ENCODE measurements at regions not wholly inside any gene's neighbourhood (a gene's known extent, or its start where the extent isn't known, plus 50 kb on each side); places are given as distances from the start of the nearest gene placed in this dataset.
"Not testable (repeated sequence)": the region's sequence is repeated elsewhere in the genome, so short reads cannot be mapped to it uniquely, and the experiment has no call there.

- DNase-seq: no peak
- WGBS, 4 donors: 61 to 69% (median 64%) methylated on average over 5 of the region's 5 CpGs
- intact Hi-C loops (cut with DNase I): no loop called here
- no peak overlapping the region for H3K27ac ChIP-seq
- no peaks in the 10 kb centered on the region for H3K27me3 ChIP-seq
- H3K9me3 ChIP-seq: peaks cover 0 to 12% (median 0%) of the 10 kb centered on the region in 12 donors
- ATAC-seq: no peak
- no peak overlapping the region for H3K4me3 ChIP-seq
- TF ChIP-seq POLR2A (IDR thresholded peaks at IDR 0.05) (no peak), CTCF (IDR thresholded peaks at IDR 0.05) (no peak)
- no peaks in the 10 kb centered on the region for H3K36me3 ChIP-seq
- no peaks in the 10 kb centered on the region for H3K4me1 ChIP-seq
These were observed 77.7 kb upstream of the EEF2KMT start for GRCh38 chr16:5175266-5175665.

- 1 to 6% (median 5%) methylated on average over 6 of the region's 6 CpGs for WGBS, 4 donors
- no peak overlapping the region for H3K4me3 ChIP-seq
- H3K4me1 ChIP-seq: no peaks in the 10 kb centered on the region
- no peak for ATAC-seq
- TF ChIP-seq CTCF (IDR thresholded peaks at IDR 0.05): no peak
- no peak for TF ChIP-seq POLR2A (IDR thresholded peaks at IDR 0.05)
- H3K27me3 ChIP-seq: peaks cover 0 to 22% (median 3%) of the 10 kb centered on the region in 9 donors
- no peak overlapping the region for H3K27ac ChIP-seq
- H3K36me3 ChIP-seq: no peaks in the 10 kb centered on the region
- intact Hi-C loops (cut with DNase I): no loop called here
- peaks cover 0 to 14% (median 0%) of the 10 kb centered on the region in 12 donors for H3K9me3 ChIP-seq
- DNase-seq: no peak
These were observed 68.9 kb upstream of the EEF2KMT start for GRCh38 chr16:5166486-5166885.

- H3K9me3 ChIP-seq: peaks cover 0 to 18% (median 0%) of the 10 kb centered on the region in 12 donors
- H3K4me1 ChIP-seq; DNase-seq; H3K36me3 ChIP-seq; intact Hi-C loops (cut with DNase I); H3K27ac ChIP-seq; H3K4me3 ChIP-seq; ATAC-seq: not testable (repeated sequence)
- WGBS, 4 donors: 50 to 89% (median 81%) methylated on average over 1 of the region's 1 CpG
- H3K27me3 ChIP-seq: peaks cover 0 to 22% (median 3%) of the 10 kb centered on the region in 9 donors
These were observed 67.8 kb upstream of the EEF2KMT start for GRCh38 chr16:5165429-5165828.

- Histone ChIP-seq H3K9me3 (peaks cover 0 to 18% (median 0%) of the 10 kb centered on the region in 12 donors), H3K27me3 (peaks cover 0 to 19% (median 3%) of the 10 kb centered on the region in 9 donors)
- H3K27ac ChIP-seq; ATAC-seq; H3K4me1 ChIP-seq; H3K36me3 ChIP-seq; DNase-seq; H3K4me3 ChIP-seq; intact Hi-C loops (cut with DNase I): not testable (repeated sequence)
- WGBS, 4 donors: 83 to 92% (median 87%) methylated on average over 5 of the region's 5 CpGs
These were observed 65.2 kb upstream of the EEF2KMT start for GRCh38 chr16:5162801-5163200.

- intact Hi-C loops (cut with DNase I); H3K27ac ChIP-seq; DNase-seq; ATAC-seq; H3K4me3 ChIP-seq; H3K4me1 ChIP-seq; H3K36me3 ChIP-seq: not testable (repeated sequence)
- WGBS, 4 donors: 91 to 93% (median 92%) methylated on average over 6 of the region's 6 CpGs
- H3K27me3 ChIP-seq: peaks cover 0 to 11% (median 0%) of the 10 kb centered on the region in 9 donors
- peaks cover 0 to 18% (median 0%) of the 10 kb centered on the region in 12 donors for H3K9me3 ChIP-seq
These were observed 64.3 kb upstream of the EEF2KMT start for GRCh38 chr16:5161888-5162287.

GRCh38 chr16:5160010-5160409, 62.4 kb upstream of the EEF2KMT start:
- 66 to 71% (median 69%) methylated on average over 4 of the region's 4 CpGs for WGBS, 4 donors
- intact Hi-C loops (cut with DNase I); DNase-seq: not testable (repeated sequence)

GRCh38 chr16:5159537-5159936, 61.9 kb upstream of the EEF2KMT start:
- WGBS, 4 donors: 50 to 53% (median 51%) methylated on average over 5 of the region's 5 CpGs
- H3K9me3 ChIP-seq: peaks cover 0 to 18% (median 0%) of the 10 kb centered on the region in 12 donors
- H3K4me3 ChIP-seq; DNase-seq; intact Hi-C loops (cut with DNase I); H3K27me3 ChIP-seq; H3K4me1 ChIP-seq; H3K27ac ChIP-seq; ATAC-seq; H3K36me3 ChIP-seq: not testable (repeated sequence)

More at GRCh38 chr16:5160010-5160409, 62.4 kb upstream of the EEF2KMT start:
- H3K27ac ChIP-seq, H3K4me1 ChIP-seq, ATAC-seq, H3K4me3 ChIP-seq, H3K27me3 ChIP-seq, H3K36me3 ChIP-seq: not testable (repeated sequence)
- peaks cover 0 to 18% (median 0%) of the 10 kb centered on the region in 12 donors for H3K9me3 ChIP-seq

All from heart left ventricle (tissue), 16 donors.